Glomerular visceral epithelial cell (primary cell): ENCODE measurements at regions not wholly inside any gene's neighbourhood (a gene's known extent, or its start where the extent isn't known, plus 50 kb on each side); places are given as distances from the start of the nearest gene placed in this dataset.
"Not testable (repeated sequence)": the region's sequence is repeated elsewhere in the genome, so short reads cannot be mapped to it uniquely, and the experiment has no call there.

Experiments used
- DNase-seq: peaks from one replicate; pipeline ENCODE4 v3.0.0-alpha.2; 2016; ENCODE audit errors: extremely low spot score

- no peak for DNase-seq
Measured at GRCh38 chr13:44303681-44304432, 69.8 kb upstream of the SERP2 start.

DNA sequence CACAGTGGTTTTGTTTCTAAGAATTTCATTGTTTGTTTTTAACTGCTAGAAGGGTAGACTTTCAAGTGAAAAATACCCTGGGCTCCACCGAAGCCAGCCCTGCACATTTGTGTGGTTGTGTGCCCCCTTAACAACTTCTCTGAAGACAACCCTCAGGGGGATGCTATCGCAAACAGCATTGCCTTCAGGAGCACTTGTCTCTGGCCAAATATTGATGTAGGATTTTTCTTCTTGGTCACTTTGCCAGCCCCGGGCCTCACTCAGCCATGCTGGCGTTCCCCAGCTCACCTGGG, 69.2 kb upstream of the SERP2 start:
- no peak for DNase-seq

- DNase-seq: no peak
Measured at GRCh38 chr13:44305286-44305685, 68.3 kb upstream of the SERP2 start.

DNA sequence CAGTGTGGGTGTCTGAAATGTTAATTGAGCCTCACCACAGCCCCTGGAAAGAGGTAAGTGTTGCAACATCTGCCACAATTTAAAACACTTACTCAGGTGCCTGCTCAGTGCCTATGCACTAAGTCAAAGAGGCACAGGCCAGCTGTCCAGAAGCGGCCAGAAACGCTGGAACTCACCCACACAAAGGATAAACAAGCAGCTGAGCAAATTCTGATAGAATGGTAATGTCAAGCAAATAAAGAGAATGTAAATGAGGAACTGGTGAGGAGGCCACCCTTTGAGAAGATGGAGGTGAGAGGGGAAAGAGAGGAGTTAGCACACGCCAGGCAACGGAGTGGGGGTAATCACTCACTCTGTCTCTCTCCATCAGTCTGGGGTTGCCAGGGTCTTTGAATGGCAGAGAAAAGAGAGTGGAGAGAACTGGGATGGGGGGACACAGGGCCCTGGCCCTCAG, 67.7 kb upstream of the SERP2 start:
- peak; percentile 43 for DNase-seq

DNA sequence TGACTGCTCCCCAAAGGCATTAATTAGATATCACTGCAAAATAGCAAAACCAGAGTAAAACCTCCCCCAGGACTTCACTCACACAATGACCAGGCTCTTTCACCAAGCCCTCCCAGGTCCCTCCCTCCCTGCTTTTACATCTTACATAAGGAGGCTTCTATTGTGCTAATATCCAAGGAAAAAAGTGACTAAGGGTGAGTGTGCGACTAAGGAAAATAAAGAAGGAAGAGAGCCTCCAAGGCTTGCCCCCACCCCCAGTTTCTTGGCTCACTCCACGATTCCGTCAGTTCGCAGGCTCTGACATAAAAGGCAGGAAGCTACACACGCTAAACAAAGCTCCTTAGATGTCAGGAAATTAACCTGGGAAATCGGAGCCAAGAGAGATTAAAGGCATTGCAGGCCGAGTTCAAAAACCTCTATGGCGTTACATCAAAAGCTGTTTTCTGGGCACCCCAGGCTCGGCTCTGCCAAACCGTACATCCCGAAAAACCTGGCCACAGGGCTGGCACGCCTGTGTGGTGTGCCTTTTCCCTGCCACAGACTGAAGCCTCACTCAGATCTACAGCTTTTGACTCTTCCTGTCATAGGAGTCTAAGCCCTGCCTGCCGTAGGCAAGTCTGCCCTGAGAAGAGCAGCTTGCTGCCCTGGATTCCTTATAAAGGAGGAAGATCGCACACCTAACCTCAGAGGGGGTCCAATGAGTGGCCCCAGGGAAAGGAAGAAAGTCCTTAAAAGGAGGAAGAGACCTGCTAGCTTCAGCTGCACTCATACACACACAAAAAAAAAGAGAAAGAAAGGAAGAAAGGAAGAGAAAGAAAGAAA, 67.0 kb upstream of the SERP2 start:
- peak; percentile 87 for DNase-seq

DNA sequence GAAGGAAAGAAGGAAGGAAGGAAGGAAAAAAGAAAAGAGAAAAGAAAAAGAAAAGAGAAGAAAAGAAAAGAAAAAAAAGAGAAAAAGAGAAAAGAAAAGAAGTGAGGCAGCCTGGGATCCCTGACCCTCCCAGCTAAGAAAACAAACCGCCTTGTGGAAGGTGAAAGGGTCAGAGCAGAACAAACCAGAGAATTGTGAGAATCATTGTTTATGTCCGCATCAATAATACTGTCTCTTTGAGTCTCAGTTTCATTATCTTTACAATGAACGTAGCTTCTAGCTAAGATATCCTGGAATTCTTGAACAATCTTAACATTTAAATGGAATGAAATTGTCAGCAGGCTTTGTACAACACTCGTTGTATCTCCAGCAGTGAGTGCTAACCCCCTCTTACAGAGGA, 66.4 kb upstream of the SERP2 start:
- DNase-seq: no peak

GRCh38 chr13:44307844-44308243, 65.8 kb upstream of the SERP2 start:
- no peak for DNase-seq

DNA sequence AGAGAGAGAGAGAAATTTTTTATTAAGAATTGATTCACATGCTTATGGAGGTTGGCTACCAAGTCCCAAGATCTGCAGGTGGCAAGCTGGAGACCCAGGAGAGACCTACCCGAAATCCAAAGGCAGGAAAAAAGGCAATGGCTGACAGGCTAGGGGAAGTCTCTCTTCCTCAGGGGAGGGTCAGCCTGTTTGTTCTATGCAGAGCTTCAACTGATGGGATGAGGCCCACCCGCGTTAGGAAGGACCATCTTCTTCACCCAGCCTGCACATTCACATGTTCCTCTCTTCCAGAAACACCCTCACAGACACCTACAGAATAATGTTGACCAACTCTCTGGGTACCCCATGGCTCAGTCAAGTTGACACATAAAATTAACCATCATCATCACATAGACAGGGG, 65.3 kb upstream of the SERP2 start:
- no peak for DNase-seq

GRCh38 chr13:44309794-44310757, 63.5 kb upstream of the SERP2 start:
- DNase-seq: no peak

DNA sequence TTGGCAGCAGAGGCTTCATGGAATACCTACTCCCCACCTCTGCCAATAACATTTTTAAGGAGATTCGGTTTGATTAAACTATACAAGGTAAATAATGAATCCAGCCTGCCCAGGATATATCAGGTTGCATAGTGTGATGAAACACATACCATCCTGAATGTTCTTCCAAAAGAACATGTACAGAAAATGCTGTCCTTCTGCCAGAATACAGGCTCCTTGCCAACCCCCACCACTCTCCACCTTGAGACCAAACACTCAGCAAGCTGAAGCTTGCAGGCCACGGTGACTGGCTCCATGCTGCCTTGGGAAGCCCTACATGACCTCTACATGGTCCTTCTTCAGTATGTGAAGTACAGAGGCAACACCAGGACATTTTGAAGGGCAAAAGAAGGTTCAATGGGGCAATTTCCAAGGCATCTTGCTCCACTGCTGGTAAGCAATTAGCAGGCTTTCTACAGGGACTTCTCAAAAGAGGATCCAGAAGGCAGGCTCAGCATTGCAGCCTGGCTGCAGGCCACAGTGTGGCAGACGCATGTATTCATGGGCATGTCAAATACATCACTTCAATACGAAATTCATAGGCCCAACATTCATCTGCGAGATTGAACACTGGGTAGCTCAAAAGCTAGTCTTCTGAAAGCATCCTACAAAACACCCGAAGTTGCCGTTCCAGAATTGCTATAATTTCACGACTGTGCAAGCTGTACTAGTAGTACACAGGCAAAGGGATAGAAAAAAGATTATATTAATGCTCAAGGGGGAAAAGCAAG, 62.4 kb upstream of the SERP2 start:
- no peak for DNase-seq

GRCh38 chr13:44312131-44312530, 61.5 kb upstream of the SERP2 start:
- DNase-seq: no peak

GRCh38 chr13:44312834-44313551, 60.6 kb upstream of the SERP2 start:
- peak; percentile 79 for DNase-seq

DNA sequence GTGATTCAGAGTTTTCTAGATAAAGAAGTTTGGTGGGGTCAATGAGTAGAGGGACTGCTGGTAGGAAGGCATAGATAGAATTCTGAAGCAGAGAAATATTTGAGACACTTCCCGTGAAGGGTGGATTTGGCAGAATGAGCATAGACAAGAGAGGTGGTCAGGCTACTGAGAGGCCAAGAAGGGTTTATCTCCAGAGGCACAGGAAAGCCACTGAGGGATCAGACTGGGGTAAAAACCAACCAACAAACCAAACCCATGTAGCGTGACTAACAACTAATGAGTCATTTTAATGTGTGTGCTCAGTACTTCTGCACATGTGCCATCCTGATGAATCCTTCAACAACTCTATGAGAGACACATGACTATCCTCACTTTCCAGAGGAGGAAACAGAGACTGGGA, 60.0 kb upstream of the SERP2 start:
- peak; percentile 91 for DNase-seq

DNA sequence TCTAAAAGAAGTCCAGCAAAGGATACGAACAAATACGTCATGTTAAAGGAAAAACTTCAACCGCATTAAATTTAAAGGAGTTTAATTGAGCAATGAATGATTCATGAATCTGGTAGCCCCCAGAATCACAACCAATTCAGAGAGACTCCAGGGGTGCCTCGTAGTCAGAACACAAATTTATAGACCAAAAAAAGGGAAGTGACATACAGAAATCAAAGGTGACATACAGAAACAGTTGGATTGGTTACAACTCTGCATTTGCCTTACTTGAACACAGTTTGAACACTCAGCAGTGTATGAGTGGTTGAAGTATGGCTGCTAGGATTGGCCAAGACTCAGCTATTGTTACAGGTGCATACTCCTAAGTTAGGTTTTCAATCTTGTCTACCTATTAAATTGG, 59.5 kb upstream of the SERP2 start:
- not testable (repeated sequence) for DNase-seq

DNA sequence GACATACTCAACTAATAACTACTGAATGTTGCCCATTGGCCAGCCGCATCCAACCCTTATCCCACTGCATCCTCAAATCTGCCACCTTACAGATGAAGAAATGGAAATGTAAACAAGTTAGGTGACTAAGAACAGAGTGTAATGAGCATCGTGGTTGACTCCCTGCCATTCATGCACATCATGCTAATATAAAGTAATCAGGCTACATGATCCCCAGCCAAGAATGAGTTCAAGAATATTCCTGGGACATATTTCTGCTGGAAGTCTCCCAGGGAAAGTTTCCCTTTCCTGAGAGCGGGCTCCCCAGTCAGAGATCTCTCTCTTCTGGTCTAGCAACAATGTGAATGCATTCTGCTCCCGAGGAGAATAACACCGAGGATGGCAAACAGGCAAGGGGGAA, 55.9 kb upstream of the SERP2 start:
- DNase-seq: no peak

DNA sequence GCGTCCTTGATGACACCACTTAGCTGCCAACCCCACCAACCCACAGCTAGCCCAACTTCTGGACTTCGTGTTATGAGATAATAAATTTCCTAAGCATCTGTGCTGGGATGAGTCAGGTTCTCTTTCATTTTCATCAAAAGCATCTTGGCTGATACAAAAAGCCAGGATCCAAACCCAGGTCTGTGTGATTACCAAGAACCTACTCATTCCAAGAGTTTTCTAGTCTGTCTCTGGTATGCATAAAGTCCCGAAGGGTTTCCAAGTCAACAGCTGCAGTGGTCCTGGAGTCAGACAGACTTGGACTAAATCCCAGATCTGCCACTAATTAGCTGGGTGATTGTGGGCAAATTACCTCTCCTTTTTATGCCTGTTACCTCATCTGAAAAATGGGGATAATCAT, 55.5 kb upstream of the SERP2 start:
- peak; percentile 17 for DNase-seq

DNA sequence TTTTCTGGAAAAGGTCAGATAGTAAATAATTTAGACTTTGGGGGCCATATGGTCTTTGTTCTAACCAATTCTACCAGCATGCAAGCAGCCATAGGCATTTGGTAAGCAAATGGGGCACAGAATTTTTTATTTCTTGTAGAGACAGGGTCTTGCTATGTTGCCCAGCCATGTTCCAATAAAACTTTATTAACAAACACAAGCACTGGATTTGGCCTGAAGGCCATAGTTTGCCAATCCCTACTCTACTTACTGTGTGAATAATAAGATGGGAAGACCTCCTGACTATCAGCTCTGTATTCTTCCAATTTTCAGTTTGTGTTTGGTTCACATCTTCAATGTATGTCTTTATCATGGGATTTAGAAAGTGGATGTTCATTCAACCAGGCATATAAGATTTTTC, 53.0 kb upstream of the SERP2 start:
- no peak for DNase-seq

GRCh38 chr13:44321961-44322360, 51.7 kb upstream of the SERP2 start:
- no peak for DNase-seq

DNA sequence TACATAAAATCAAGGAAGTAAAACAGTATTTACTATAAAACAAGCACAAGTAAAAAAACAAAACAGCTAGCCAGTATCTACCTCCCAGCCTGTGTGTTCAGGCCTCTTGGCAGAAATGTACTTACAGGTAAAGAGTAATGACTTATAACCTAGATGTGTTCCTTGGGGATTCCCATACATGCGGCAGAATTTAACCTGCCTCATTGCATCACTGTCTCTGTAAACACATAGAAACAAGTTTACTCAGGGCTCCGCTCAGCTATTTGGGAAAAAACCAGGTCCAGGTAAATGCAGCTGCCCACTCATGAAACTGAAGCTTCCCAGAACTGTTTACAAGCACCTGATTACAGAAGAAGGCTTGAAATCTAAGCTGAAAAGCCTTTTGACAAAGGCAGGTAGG, 50.7 kb upstream of the SERP2 start:
- no peak for DNase-seq

DNA sequence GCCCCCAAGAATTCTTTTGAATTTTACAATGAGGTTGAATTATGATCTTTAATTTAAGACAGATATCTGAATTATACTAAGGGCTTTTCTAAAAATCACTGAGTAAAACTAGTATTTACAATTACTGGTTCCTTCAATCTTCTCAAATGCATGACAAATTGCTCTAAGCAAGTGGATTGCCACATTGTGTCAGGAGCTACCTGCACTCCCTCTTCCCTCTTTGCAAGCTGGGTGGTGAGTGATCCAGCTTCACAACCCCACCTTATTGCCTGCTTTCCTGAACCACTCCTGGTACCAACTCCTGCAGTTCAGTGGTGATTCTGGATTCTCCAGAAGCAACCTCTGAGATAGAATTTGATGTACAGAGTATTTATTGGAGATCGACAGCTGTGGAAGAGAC, 49.9 kb upstream of the SERP2 start:
- DNase-seq: no peak
